Sigmoid colon (tissue), 6 donors: ENCODE measurements at regions not wholly inside any gene's neighbourhood (a gene's known extent, or its start where the extent isn't known, plus 50 kb on each side); places are given as distances from the start of the nearest gene placed in this dataset.

Experiments used
- DNase-seq: peaks from one replicate; pipeline ENCODE4 v3.0.0-alpha.2; 2019
- H3K27ac ChIP-seq, 4 donors: fragments of 200-600 bp; sonication (generic); one replicate each; pipeline ENCODE4 v1.5.1; 2016 to 2019; ENCODE audit warnings: mild to moderate bottlenecking in 1 of 4
- H3K27me3 ChIP-seq, 3 donors: fragments of 200-600 bp; sonication (generic); one replicate each; pipeline ENCODE4 v1.5.1; 2019; ENCODE audit warnings: mild to moderate bottlenecking in 1 of 3
- H3K36me3 ChIP-seq, 4 donors: fragments of 200-600 bp; sonication (generic); one replicate each; pipeline ENCODE4 v1.5.1; 2016 to 2019
- H3K4me1 ChIP-seq, 4 donors: fragments of 200-600 bp; sonication (generic); one replicate each; pipeline ENCODE4 v1.5.1; 2017 to 2019
- H3K4me3 ChIP-seq, 4 donors: fragments of 200-600 bp; sonication (generic); one replicate each; pipeline ENCODE4 v1.5.1; 2017 to 2019; ENCODE audit warnings: mild to moderate bottlenecking in 2 of 4, moderate library complexity in 1 of 4
- H3K9me3 ChIP-seq, 4 donors: fragments of 200-600 bp in 3 of 4; sonication (generic) in 3 of 4; one replicate each; pipeline versions ENCODE4 v1.5.1 to v1.6.1; 2013 to 2019
- CTCF ChIP-seq, 4 experiments: fragments of 450-650 bp in 3 of 4; fragments of 200-600 bp in 1 of 4; IDR thresholded peaks; one replicate each; pipeline ENCODE4 v1.5.1; 2016 to 2019; ENCODE audit warnings: antibody characterized with exemption in 4 of 4, mild to moderate bottlenecking in 3 of 4, moderate library complexity in 2 of 4
- EP300 ChIP-seq, 4 donors: sonication (generic); formaldehyde crosslinking; IDR thresholded peaks; one replicate each; pipeline ENCODE4 v1.6.1; 2017; ENCODE audit warnings: antibody characterized with exemption in 4 of 4
- POLR2A ChIP-seq, 2 donors: fragments of 450-650 bp; IDR thresholded peaks; one replicate each; pipeline ENCODE4 v1.6.1; 2016; ENCODE audit warnings: antibody characterized with exemption in 2 of 2, mild to moderate bottlenecking in 2 of 2, moderate library complexity in 2 of 2
- POLR2AphosphoS5 ChIP-seq, 4 donors: sonication (generic); formaldehyde crosslinking; IDR thresholded peaks; one replicate each; pipeline ENCODE4 v1.6.1; 2017; ENCODE audit warnings: antibody characterized with exemption in 4 of 4
- WGBS, 2 donors: extraction: QIAGEN DNeasy Blood & Tissue Kit; methylation state at CpG; one replicate each; pipeline ENCODE4 v1.1.7; 2013; 5-methylcytosine and 5-hydroxymethylcytosine counted together
- intact Hi-C: fragments of 100-400 bp; cut with DNase I; formaldehyde crosslinking; loops from one replicate; pipeline ENCODE4 v1.15.1; 2023
- donor health status: healthy with polysubstance abuse.
- donor health status: healthy.

- WGBS, 2 donors, result 20 to 44% methylated on average over 11 of the region's 11 CpGs
- Histone ChIP-seq H3K9me3 (no peaks in the 10 kb centered on the region), H3K4me1 (peaks cover 0 to 10% (median 3%) of the 10 kb centered on the region in 4 donors), H3K27me3 (peaks cover 0 to 32% (median 8%) of the 10 kb centered on the region in 3 donors), H3K36me3 (no peaks in the 10 kb centered on the region), H3K4me3 (no peak overlapping the region), H3K27ac (no peak overlapping the region)
- DNase-seq, result peak; percentile 20
- intact Hi-C loops, result no loop called here
- no peak for TF ChIP-seq CTCF (IDR thresholded peaks at IDR 0.05)
- no peak for TF ChIP-seq POLR2AphosphoS5 (IDR thresholded peaks at IDR 0.05)
- no peak for TF ChIP-seq EP300 (IDR thresholded peaks at IDR 0.05)
Measured at GRCh38 chr16:86739808-86740207, 161.5 kb downstream of the FOXL1 start.

GRCh38 chr16:86740298-86740697 is 161.9 kb downstream of the FOXL1 start:
- intact Hi-C loops, result no loop called here
- peak; percentile 33 for DNase-seq
- Histone ChIP-seq H3K4me1 (peaks cover 0 to 10% (median 3%) of the 10 kb centered on the region in 4 donors), H3K9me3 (no peaks in the 10 kb centered on the region), H3K36me3 (no peaks in the 10 kb centered on the region), H3K4me3 (no peak overlapping the region), H3K27ac (no peak overlapping the region), H3K27me3 (peaks cover 0 to 30% (median 8%) of the 10 kb centered on the region in 3 donors)
- TF ChIP-seq POLR2AphosphoS5 (IDR thresholded peaks at IDR 0.05), result no peak
- TF ChIP-seq EP300 (IDR thresholded peaks at IDR 0.05), result no peak
- TF ChIP-seq POLR2A (IDR thresholded peaks at IDR 0.05), result no peak
- no peak for TF ChIP-seq CTCF (IDR thresholded peaks at IDR 0.05)
- 76 to 85% methylated on average over 17 of the region's 17 CpGs for WGBS, 2 donors

- Histone ChIP-seq H3K9me3 (no peaks in the 10 kb centered on the region), H3K27ac (peak overlapping the region in 2 of 4 donors; percentile 30 to 52), H3K27me3 (peaks cover 0 to 27% (median 8%) of the 10 kb centered on the region in 3 donors), H3K4me3 (peak overlapping the region in 3 of 4 donors; percentile 11 to 18 (median 13)), H3K4me1 (peaks cover 0 to 10% (median 3%) of the 10 kb centered on the region in 4 donors), H3K36me3 (no peaks in the 10 kb centered on the region)
- TF ChIP-seq POLR2A (IDR thresholded peaks at IDR 0.05), result no peak
- no peak for TF ChIP-seq EP300 (IDR thresholded peaks at IDR 0.05)
- no peak for TF ChIP-seq CTCF (IDR thresholded peaks at IDR 0.05)
- no peak for TF ChIP-seq POLR2AphosphoS5 (IDR thresholded peaks at IDR 0.05)
- intact Hi-C loops, result no loop called here
- DNase-seq, result peak; percentile 50
- 10 to 19% methylated on average over 35 of the region's 35 CpGs for WGBS, 2 donors
Measured at GRCh38 chr16:86740906-86741799, 162.8 kb downstream of the FOXL1 start.

- TF ChIP-seq CTCF (IDR thresholded peaks at IDR 0.05) (no peak), POLR2A (IDR thresholded peaks at IDR 0.05) (no peak), POLR2AphosphoS5 (IDR thresholded peaks at IDR 0.05) (no peak), EP300 (IDR thresholded peaks at IDR 0.05) (no peak)
- no peaks in the 10 kb centered on the region for H3K27me3 ChIP-seq
- no peak overlapping the region for H3K27ac ChIP-seq
- no peaks in the 10 kb centered on the region for H3K36me3 ChIP-seq
- H3K4me3 ChIP-seq, result no peak overlapping the region
- intact Hi-C loops, result no loop called here
- H3K9me3 ChIP-seq, result no peaks in the 10 kb centered on the region
- 83 to 88% methylated on average over 13 of the region's 13 CpGs for WGBS, 2 donors
- peak; percentile 46 for DNase-seq
- H3K4me1 ChIP-seq, result peaks cover 0 to 7% (median 0%) of the 10 kb centered on the region in 4 donors
Measured at GRCh38 chr16:86747761-86748160, 169.4 kb downstream of the FOXL1 start.
